PC-9 (cell line): ENCODE measurements at regions not wholly inside any gene's neighbourhood (a gene's known extent, or its start where the extent isn't known, plus 50 kb on each side); places are given as distances from the start of the nearest gene placed in this dataset.

Experiments
- EZH2 ChIP-seq: fragments of 200-600 bp; sonication (generic); IDR thresholded peaks from 2 replicates; pipeline ENCODE4 v1.8.0; 2017; ENCODE audit warnings: antibody characterized with exemption, low read depth
- TF ChIP-seq, protein P1 (sequence below): fragments of 200-600 bp; sonication (generic); conservative IDR thresholded peaks from 2 replicates; pipeline ENCODE4 v1.6.1; 2017; ENCODE audit warnings: mixed run types, antibody characterized with exemption, mild to moderate bottlenecking, moderate library complexity

GRCh38 chr16:9035996-9036395 is 55.4 kb upstream of the HAPSTR1 start:
- TF ChIP-seq, protein P1, sequence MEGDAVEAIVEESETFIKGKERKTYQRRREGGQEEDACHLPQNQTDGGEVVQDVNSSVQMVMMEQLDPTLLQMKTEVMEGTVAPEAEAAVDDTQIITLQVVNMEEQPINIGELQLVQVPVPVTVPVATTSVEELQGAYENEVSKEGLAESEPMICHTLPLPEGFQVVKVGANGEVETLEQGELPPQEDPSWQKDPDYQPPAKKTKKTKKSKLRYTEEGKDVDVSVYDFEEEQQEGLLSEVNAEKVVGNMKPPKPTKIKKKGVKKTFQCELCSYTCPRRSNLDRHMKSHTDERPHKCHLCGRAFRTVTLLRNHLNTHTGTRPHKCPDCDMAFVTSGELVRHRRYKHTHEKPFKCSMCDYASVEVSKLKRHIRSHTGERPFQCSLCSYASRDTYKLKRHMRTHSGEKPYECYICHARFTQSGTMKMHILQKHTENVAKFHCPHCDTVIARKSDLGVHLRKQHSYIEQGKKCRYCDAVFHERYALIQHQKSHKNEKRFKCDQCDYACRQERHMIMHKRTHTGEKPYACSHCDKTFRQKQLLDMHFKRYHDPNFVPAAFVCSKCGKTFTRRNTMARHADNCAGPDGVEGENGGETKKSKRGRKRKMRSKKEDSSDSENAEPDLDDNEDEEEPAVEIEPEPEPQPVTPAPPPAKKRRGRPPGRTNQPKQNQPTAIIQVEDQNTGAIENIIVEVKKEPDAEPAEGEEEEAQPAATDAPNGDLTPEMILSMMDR = no peak
- TF ChIP-seq EZH2 = no peak
